CD14-positive monocyte (primary cell): ENCODE measurements at regions not wholly inside any gene's neighbourhood (a gene's known extent, or its start where the extent isn't known, plus 50 kb on each side); places are given as distances from the start of the nearest gene placed in this dataset.
"Not testable (repeated sequence)": the region's sequence is repeated elsewhere in the genome, so short reads cannot be mapped to it uniquely, and the experiment has no call there.

Source experiments
- DNase-seq, 3 donors: peaks; one replicate each; pipeline ENCODE4 v3.0.0-alpha.2; 2011 to 2022
- H2AFZ ChIP-seq: 2 replicates; pipeline ENCODE4 v1.6.0; 2012; ENCODE audit warnings: mild to moderate bottlenecking, low read depth, low read length, inconsistent platforms; ENCODE audit not compliant: insufficient read depth, poor library complexity, severe bottlenecking
- H3K27ac ChIP-seq, 2 donors: 1 replicate in 1 of 2; 2 replicates in 1 of 2; pipeline ENCODE4 v1.5.1; 2012 to 2013; ENCODE audit warnings: low read length in 2 of 2, control low read depth in 1 of 2, inconsistent platforms in 1 of 2, low read depth in 1 of 2, mild to moderate bottlenecking in 1 of 2
- H3K27me3 ChIP-seq, 2 donors: one replicate each; pipeline versions ENCODE4 v1.6.0 to v1.6.1; 2011 to 2013; ENCODE audit warnings: low read length in 2 of 2; ENCODE audit not compliant: control insufficient read depth in 2 of 2, insufficient read depth in 2 of 2
- H3K36me3 ChIP-seq, 2 donors: replicated peaks in 1 of 2; 1 replicate in 1 of 2; 2 replicates in 1 of 2; pipeline versions ENCODE4 v1.5.1 to v1.6.1; 2012 to 2013; ENCODE audit warnings: low read length in 2 of 2, control low read depth in 1 of 2, inconsistent platforms in 1 of 2, mild to moderate bottlenecking in 1 of 2; ENCODE audit not compliant: insufficient read depth in 2 of 2, control insufficient read depth in 1 of 2
- H3K4me1 ChIP-seq, 2 donors: 1 replicate in 1 of 2; 2 replicates in 1 of 2; pipeline versions ENCODE4 v1.5.1 to v1.6.1; 2012 to 2013; ENCODE audit warnings: low read length in 2 of 2, control low read depth in 1 of 2, inconsistent platforms in 1 of 2, mild to moderate bottlenecking in 1 of 2, moderate library complexity in 1 of 2; ENCODE audit not compliant: insufficient read depth in 2 of 2, control insufficient read depth in 1 of 2
- H3K4me2 ChIP-seq: replicated peaks from 2 replicates; pipeline ENCODE3; 2012; ENCODE audit warnings: low read length, moderate library complexity, mild to moderate bottlenecking; ENCODE audit not compliant: poor library complexity, severe bottlenecking; ENCODE audit errors: extremely low read depth
- H3K4me3 ChIP-seq, 3 experiments: fragments of 200-600 bp in 1 of 3; sonication (generic) in 1 of 3; replicated peaks in 1 of 3; 1 replicate in 2 of 3; 2 replicates in 1 of 3; pipeline ENCODE4 v1.5.1; 2011 to 2013; ENCODE audit warnings: low read length in 3 of 3, mild to moderate bottlenecking in 3 of 3, control low read depth in 2 of 3, low read depth in 2 of 3, inconsistent platforms in 1 of 3, moderate library complexity in 1 of 3
- H3K79me2 ChIP-seq: 2 replicates; pipeline ENCODE4 v1.6.0; 2012; ENCODE audit warnings: mild to moderate bottlenecking, control low read depth, inconsistent platforms, low read length, moderate library complexity; ENCODE audit not compliant: insufficient read depth
- H3K9ac ChIP-seq: 2 replicates; pipeline ENCODE4 v1.6.0; 2017; ENCODE audit warnings: low read length, mild to moderate bottlenecking; ENCODE audit not compliant: insufficient read depth, poor library complexity, severe bottlenecking
- H3K9me3 ChIP-seq, 2 donors: replicated peaks in 1 of 2; 1 replicate in 1 of 2; 2 replicates in 1 of 2; pipeline versions ENCODE4 v1.5.1 to v1.6.1; 2012 to 2013; ENCODE audit warnings: low read length in 2 of 2, control low read depth in 1 of 2; ENCODE audit not compliant: control insufficient read depth in 1 of 2, insufficient read depth in 1 of 2
- H4K20me1 ChIP-seq: 2 replicates; pipeline ENCODE4 v1.6.0; 2012; ENCODE audit warnings: mild to moderate bottlenecking, low read length, control low read depth, moderate library complexity; ENCODE audit not compliant: insufficient read depth
- H3K27ac Mint-ChIP-seq, 7 donors: one replicate each; pipeline ENCODE4 v1.8.0; 2020; ENCODE audit warnings: mild to moderate bottlenecking in 7 of 7, mixed read lengths in 7 of 7, moderate library complexity in 6 of 7, inconsistent platforms in 2 of 7
- H3K27me3 Mint-ChIP-seq, 3 donors: one replicate each; pipeline ENCODE4 v1.8.0; 2021 to 2022; ENCODE audit warnings: low read depth in 3 of 3, mild to moderate bottlenecking in 3 of 3, mixed read lengths in 3 of 3, moderate library complexity in 3 of 3, inconsistent platforms in 1 of 3
- H3K36me3 Mint-ChIP-seq, 2 donors: one replicate each; pipeline ENCODE4 v1.8.0; 2020; ENCODE audit warnings: mixed read lengths in 2 of 2, inconsistent platforms in 1 of 2, mild to moderate bottlenecking in 1 of 2
- H3K4me1 Mint-ChIP-seq: one replicate; pipeline ENCODE4 v1.8.0; 2020; ENCODE audit warnings: mild to moderate bottlenecking, mixed read lengths
- H3K4me3 Mint-ChIP-seq, 2 donors: one replicate each; pipeline ENCODE4 v1.8.0; 2020; ENCODE audit warnings: mild to moderate bottlenecking in 2 of 2, mixed read lengths in 2 of 2, moderate library complexity in 1 of 2
- H3K9me3 Mint-ChIP-seq, 7 donors: one replicate each; pipeline ENCODE4 v1.8.0; 2020 to 2022; ENCODE audit warnings: mixed read lengths in 7 of 7, mild to moderate bottlenecking in 6 of 7, moderate library complexity in 6 of 7, inconsistent platforms in 2 of 7
- CTCF ChIP-seq: fragments of 200-600 bp; IDR thresholded peaks from one replicate; pipeline ENCODE4 v1.8.0; 2022; ENCODE audit warnings: antibody characterized with exemption, mild to moderate bottlenecking
- WGBS: methylation state at CpG from one replicate; pipeline ENCODE4 v1.1.5; 2013; ENCODE audit warnings: missing lambda C conversion rate; ENCODE audit not compliant: insufficient coverage; 5-methylcytosine and 5-hydroxymethylcytosine counted together
- intact Hi-C, 2 donors: fragments of 100-400 bp; cut with micrococcal nuclease; formaldehyde crosslinking; loops; one replicate each; pipeline versions ENCODE4 v1.15.0 to v1.15.1; 2023

- intact Hi-C loops: no loop called here
- Histone ChIP-seq H3K27me3 (no peaks in the 10 kb centered on the region), H3K36me3 (no peaks in the 10 kb centered on the region), H3K27ac (no peak overlapping the region), H3K9me3 (no peaks in the 10 kb centered on the region), H2AFZ (no peak overlapping the region), H4K20me1 (no peaks in the 10 kb centered on the region), H3K4me1 (peaks cover 9 to 15% of the 10 kb centered on the region in 2 donors), H3K4me2 (no peak overlapping the region), H3K4me3 (no peak overlapping the region), H3K79me2 (no peaks in the 10 kb centered on the region), H3K9ac (no peak overlapping the region)
- no peak overlapping the region for H3K4me3 Mint-ChIP-seq
- H3K36me3 Mint-ChIP-seq: no peaks in the 10 kb centered on the region
- no peak overlapping the region for H3K27ac Mint-ChIP-seq
- DNase-seq: no peak
- H3K27me3 Mint-ChIP-seq: peaks cover 0 to 3% (median 0%) of the 10 kb centered on the region in 3 donors
- H3K9me3 Mint-ChIP-seq: peaks cover 0 to 3% (median 1%) of the 10 kb centered on the region in 7 donors
- 100% methylated on average over 1 of the region's 1 CpG for WGBS
- H3K4me1 Mint-ChIP-seq: peaks cover 15% of the 10 kb centered on the region
- TF ChIP-seq CTCF: no peak
These were observed 89.5 kb upstream of the DPH5 start for GRCh38 chr1:101115112-101115511.

GRCh38 chr1:101114128-101114527 lies 88.5 kb upstream of the DPH5 start:
- H2AFZ ChIP-seq, intact Hi-C loops, H3K9me3 Mint-ChIP-seq, H3K4me3 Mint-ChIP-seq, DNase-seq, H3K27me3 Mint-ChIP-seq, H3K9ac ChIP-seq, H3K27ac Mint-ChIP-seq, H3K4me3 ChIP-seq, H4K20me1 ChIP-seq, H3K27me3 ChIP-seq, H3K4me2 ChIP-seq, H3K36me3 Mint-ChIP-seq, H3K27ac ChIP-seq, H3K9me3 ChIP-seq, H3K36me3 ChIP-seq, H3K79me2 ChIP-seq: not testable (repeated sequence)
- H3K4me1 ChIP-seq: peaks cover 9 to 15% of the 10 kb centered on the region in 2 donors
- peaks cover 15% of the 10 kb centered on the region for H3K4me1 Mint-ChIP-seq
- no CpG with 5 or more reads among the region's 2 CpGs for WGBS
